ENCODE measurements at regions not wholly inside any gene's neighbourhood (a gene's known extent, or its start where the extent isn't known, plus 50 kb on each side); places are given as distances from the start of the nearest gene placed in this dataset.

DNA sequence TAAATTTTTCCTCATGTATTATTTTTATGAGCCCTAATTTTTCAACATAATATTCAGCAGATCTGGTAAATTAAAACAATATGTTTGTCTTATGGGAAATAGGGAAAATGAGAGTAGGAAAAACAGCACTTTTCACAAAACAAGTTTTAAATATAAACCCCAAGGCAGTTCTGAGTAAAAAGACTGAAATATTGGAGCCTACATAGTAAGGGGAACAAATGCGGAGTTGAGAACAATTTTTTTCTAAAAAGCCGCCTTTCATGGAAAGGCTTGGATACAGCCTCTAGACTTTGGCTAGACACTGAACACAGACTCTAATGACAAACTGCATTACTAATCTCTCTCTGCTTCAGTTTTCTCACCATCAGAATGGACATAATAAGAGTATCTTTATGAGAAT, 174.1 kb downstream of the NOL4 start:
- no peak for TF ChIP-seq POLR2AphosphoS5 (IDR thresholded peaks at IDR 0.05)
- no peak for TF ChIP-seq POLR2A (IDR thresholded peaks at IDR 0.05)

Data from upper lobe of left lung (tissue), 4 donors.